ENCODE measurements at regions not wholly inside any gene's neighbourhood (a gene's known extent, or its start where the extent isn't known, plus 50 kb on each side); places are given as distances from the start of the nearest gene placed in this dataset.

DNA sequence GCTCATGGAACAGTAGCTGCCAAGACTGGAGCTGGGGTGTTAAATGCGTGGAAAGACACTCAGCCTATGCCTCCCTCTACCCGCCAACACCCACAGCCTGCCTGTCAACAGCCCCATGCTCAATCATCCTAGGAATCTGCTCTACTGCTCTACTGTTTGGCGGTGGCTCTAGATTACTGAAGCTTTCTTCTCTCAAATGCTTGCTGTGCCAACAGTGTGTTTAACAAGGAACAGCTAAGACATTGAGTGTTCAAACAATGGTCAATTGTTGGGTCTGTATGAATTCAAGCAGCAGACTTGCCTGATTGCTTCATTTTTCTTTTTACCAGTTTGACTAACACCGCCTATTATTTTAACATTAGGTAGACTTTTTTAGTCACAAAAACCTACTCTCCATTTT lies 258.6 kb downstream of the SOD2 start:
- TF ChIP-seq, protein P1, sequence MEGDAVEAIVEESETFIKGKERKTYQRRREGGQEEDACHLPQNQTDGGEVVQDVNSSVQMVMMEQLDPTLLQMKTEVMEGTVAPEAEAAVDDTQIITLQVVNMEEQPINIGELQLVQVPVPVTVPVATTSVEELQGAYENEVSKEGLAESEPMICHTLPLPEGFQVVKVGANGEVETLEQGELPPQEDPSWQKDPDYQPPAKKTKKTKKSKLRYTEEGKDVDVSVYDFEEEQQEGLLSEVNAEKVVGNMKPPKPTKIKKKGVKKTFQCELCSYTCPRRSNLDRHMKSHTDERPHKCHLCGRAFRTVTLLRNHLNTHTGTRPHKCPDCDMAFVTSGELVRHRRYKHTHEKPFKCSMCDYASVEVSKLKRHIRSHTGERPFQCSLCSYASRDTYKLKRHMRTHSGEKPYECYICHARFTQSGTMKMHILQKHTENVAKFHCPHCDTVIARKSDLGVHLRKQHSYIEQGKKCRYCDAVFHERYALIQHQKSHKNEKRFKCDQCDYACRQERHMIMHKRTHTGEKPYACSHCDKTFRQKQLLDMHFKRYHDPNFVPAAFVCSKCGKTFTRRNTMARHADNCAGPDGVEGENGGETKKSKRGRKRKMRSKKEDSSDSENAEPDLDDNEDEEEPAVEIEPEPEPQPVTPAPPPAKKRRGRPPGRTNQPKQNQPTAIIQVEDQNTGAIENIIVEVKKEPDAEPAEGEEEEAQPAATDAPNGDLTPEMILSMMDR (IDR thresholded peaks at IDR 0.05), result no peak
- no peak for TF ChIP-seq POLR2A (IDR thresholded peaks at IDR 0.05)

Data from thyroid gland (tissue), 4 donors.